ENCODE measurements at regions not wholly inside any gene's neighbourhood (a gene's known extent, or its start where the extent isn't known, plus 50 kb on each side); places are given as distances from the start of the nearest gene placed in this dataset.
A peak's percentile ranks its signal among the peaks of the same experiment; 100 is the strongest.

GRCh38 chrX:40173143-40174000, 75.6 kb upstream of the BCOR start:
- intact Hi-C loops (cut with DNase I): loop anchor here (5.0 to 10.0 kb wide), 2 partner anchors 356 to 1369 kb away; partner anchors contain the start of gene MID1IP1
- peak overlapping the region; percentile 92 to 94 for H3K27ac ChIP-seq
- no peaks in the 10 kb centered on the region for H3K36me3 ChIP-seq
- no peak for TF ChIP-seq CTCF (IDR thresholded peaks at IDR 0.05)
- H3K4me1 ChIP-seq: peaks cover 3 to 14% of the 10 kb centered on the region in 2 donors
- DNase-seq (ENCODE audit: low spot score in 2 of 2): no peak
- H3K27me3 ChIP-seq: no peaks in the 10 kb centered on the region
- H3K9me3 ChIP-seq: no peaks in the 10 kb centered on the region
- peak overlapping the region; percentile 50 to 75 for H3K4me3 ChIP-seq

- H3K4me3 ChIP-seq: peak overlapping the region; percentile 50 to 69
- H3K27me3 ChIP-seq: no peaks in the 10 kb centered on the region
- no peaks in the 10 kb centered on the region for H3K36me3 ChIP-seq
- peaks cover 3 to 14% of the 10 kb centered on the region in 2 donors for H3K4me1 ChIP-seq
- DNase-seq (ENCODE audit: low spot score in 2 of 2): peak in 1 of 2 donors; percentile 76
- TF ChIP-seq CTCF (IDR thresholded peaks at IDR 0.05): no peak
- no peaks in the 10 kb centered on the region for H3K9me3 ChIP-seq
- intact Hi-C loops (cut with DNase I): loop anchor here (5.0 to 10.0 kb wide), 2 partner anchors 355 to 1368 kb away; partner anchors contain the start of gene MID1IP1
- peak overlapping the region; percentile 92 to 94 for H3K27ac ChIP-seq
Measured at GRCh38 chrX:40172401-40173142, 74.8 kb upstream of the BCOR start.

- Histone ChIP-seq H3K27ac (peak overlapping the region; percentile 92 to 94), H3K4me3 (peak overlapping the region; percentile 50 to 69), H3K4me1 (peaks cover 3 to 14% of the 10 kb centered on the region in 2 donors), H3K27me3 (no peaks in the 10 kb centered on the region), H3K36me3 (no peaks in the 10 kb centered on the region), H3K9me3 (no peaks in the 10 kb centered on the region)
- no peak for TF ChIP-seq CTCF (IDR thresholded peaks at IDR 0.05)
- DNase-seq (ENCODE audit: low spot score in 2 of 2): peak in 1 of 2 donors; percentile 79
- intact Hi-C loops (cut with DNase I): loop anchor here (5.0 to 10.0 kb wide), 2 partner anchors 354 to 1367 kb away; partner anchors contain the start of gene MID1IP1
Measured at GRCh38 chrX:40171513-40172400, 74.0 kb upstream of the BCOR start.

GRCh38 chrX:40170830-40171512, 73.2 kb upstream of the BCOR start:
- no peak for TF ChIP-seq CTCF (IDR thresholded peaks at IDR 0.05)
- peak overlapping the region; percentile 50 to 69 for H3K4me3 ChIP-seq
- H3K27me3 ChIP-seq: no peaks in the 10 kb centered on the region
- H3K36me3 ChIP-seq: no peaks in the 10 kb centered on the region
- intact Hi-C loops (cut with DNase I): loop anchor here (5.0 to 10.0 kb wide), 2 partner anchors 354 to 1366 kb away; partner anchors contain the start of gene MID1IP1
- H3K27ac ChIP-seq: peak overlapping the region; percentile 92 to 94
- peaks cover 3 to 14% of the 10 kb centered on the region in 2 donors for H3K4me1 ChIP-seq
- H3K9me3 ChIP-seq: no peaks in the 10 kb centered on the region
- no peak for DNase-seq (ENCODE audit: low spot score in 2 of 2)

All from ascending aorta (tissue), 2 donors.